Epithelial cell of proximal tubule (primary cell): ENCODE measurements at regions not wholly inside any gene's neighbourhood (a gene's known extent, or its start where the extent isn't known, plus 50 kb on each side); places are given as distances from the start of the nearest gene placed in this dataset.
"Not testable (repeated sequence)": the region's sequence is repeated elsewhere in the genome, so short reads cannot be mapped to it uniquely, and the experiment has no call there.

Experiments used
- DNase-seq: peaks from one replicate; pipeline ENCODE4 v3.0.0-alpha.2; 2011; ENCODE audit warnings: low read depth
- H3K4me3 ChIP-seq: 2 replicates; pipeline ENCODE4 v1.5.1; 2011; ENCODE audit warnings: low read depth, mild to moderate bottlenecking, low read length
- TF ChIP-seq, protein P1 (sequence below): conservative IDR thresholded peaks from 2 replicates; pipeline ENCODE4 v1.5.1; 2012; ENCODE audit warnings: low read depth, mild to moderate bottlenecking, low read length

GRCh38 chr1:72969461-72969860 is 687.1 kb upstream of the NEGR1 start:
- DNase-seq = no peak
- TF ChIP-seq, protein P1, sequence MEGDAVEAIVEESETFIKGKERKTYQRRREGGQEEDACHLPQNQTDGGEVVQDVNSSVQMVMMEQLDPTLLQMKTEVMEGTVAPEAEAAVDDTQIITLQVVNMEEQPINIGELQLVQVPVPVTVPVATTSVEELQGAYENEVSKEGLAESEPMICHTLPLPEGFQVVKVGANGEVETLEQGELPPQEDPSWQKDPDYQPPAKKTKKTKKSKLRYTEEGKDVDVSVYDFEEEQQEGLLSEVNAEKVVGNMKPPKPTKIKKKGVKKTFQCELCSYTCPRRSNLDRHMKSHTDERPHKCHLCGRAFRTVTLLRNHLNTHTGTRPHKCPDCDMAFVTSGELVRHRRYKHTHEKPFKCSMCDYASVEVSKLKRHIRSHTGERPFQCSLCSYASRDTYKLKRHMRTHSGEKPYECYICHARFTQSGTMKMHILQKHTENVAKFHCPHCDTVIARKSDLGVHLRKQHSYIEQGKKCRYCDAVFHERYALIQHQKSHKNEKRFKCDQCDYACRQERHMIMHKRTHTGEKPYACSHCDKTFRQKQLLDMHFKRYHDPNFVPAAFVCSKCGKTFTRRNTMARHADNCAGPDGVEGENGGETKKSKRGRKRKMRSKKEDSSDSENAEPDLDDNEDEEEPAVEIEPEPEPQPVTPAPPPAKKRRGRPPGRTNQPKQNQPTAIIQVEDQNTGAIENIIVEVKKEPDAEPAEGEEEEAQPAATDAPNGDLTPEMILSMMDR = no peak

GRCh38 chr1:72954943-72955342 is 672.6 kb upstream of the NEGR1 start:
- TF ChIP-seq, protein P1 = no peak
- no peak overlapping the region for H3K4me3 ChIP-seq
- DNase-seq = no peak

More at GRCh38 chr1:72969461-72969860, 687.1 kb upstream of the NEGR1 start:
- no peak overlapping the region for H3K4me3 ChIP-seq

GRCh38 chr1:72950900-72951299 is 668.6 kb upstream of the NEGR1 start:
- H3K4me3 ChIP-seq, DNase-seq: not testable (repeated sequence)

GRCh38 chr1:72946903-72947499 is 664.7 kb upstream of the NEGR1 start:
- no peak overlapping the region for H3K4me3 ChIP-seq
- DNase-seq = no peak
- TF ChIP-seq, protein P1 = no peak

- H3K4me3 ChIP-seq = no peak overlapping the region
- TF ChIP-seq, protein P1 = no peak
- no peak for DNase-seq
These were observed 659.7 kb upstream of the NEGR1 start for GRCh38 chr1:72942008-72942407.

DNA sequence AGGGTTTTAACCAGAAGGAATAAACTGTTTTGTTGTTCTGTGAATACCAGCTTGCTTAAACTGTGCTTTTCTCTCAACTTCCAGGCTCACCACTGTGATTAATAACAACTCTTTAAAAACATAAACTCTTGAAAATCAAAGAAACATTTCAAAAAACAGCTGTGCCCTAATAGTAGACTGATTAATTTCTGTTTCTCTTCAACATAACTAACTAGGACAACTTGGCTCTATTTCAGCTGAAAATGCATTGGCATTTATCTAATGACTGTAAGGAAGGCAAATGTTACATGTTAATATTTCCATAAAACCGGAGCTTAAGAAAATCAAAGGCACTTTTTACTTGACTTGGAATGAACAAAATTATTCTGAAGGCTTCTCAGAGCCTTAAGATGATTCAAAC is 656.1 kb upstream of the NEGR1 start:
- no peak overlapping the region for H3K4me3 ChIP-seq
- TF ChIP-seq, protein P1 = no peak
- DNase-seq = no peak

DNA sequence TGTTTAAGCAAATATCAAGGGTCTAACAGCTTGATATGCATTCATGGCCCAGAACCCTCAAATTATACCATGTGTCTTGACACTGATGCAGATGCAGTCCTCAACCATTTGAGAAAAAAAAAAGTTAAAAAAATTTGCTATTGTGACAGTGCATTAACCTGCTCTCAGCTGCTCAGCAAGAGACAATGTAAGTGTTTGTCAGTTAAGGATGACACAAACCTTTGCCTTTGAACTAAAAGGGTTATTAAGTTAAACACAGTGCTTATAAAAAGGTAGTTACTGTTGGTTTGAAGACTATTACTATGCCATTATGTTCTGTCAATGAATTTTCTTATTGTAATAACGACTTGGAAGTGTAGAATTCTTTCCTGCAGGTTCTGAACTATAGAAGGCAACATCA is 655.6 kb upstream of the NEGR1 start:
- TF ChIP-seq, protein P1 = no peak
- DNase-seq = no peak
- H3K4me3 ChIP-seq = no peak overlapping the region
